Liver (tissue), 8 donors: ENCODE measurements at regions not wholly inside any gene's neighbourhood (a gene's known extent, or its start where the extent isn't known, plus 50 kb on each side); places are given as distances from the start of the nearest gene placed in this dataset.

Source experiments
- DNase-seq: peaks from one replicate; pipeline ENCODE4 v3.0.0-alpha.2; 2017; ENCODE audit warnings: low spot score
- H3K27ac ChIP-seq, 2 donors: one replicate each; pipeline ENCODE4 v1.7.0; 2013; ENCODE audit warnings: inconsistent platforms in 2 of 2, low read length in 2 of 2, control low read depth in 1 of 2, low read depth in 1 of 2, mild to moderate bottlenecking in 1 of 2
- H3K27me3 ChIP-seq, 4 donors: one replicate each; pipeline versions ENCODE4 v1.6.1 to v1.7.0; 2013; ENCODE audit warnings: low read length in 3 of 4, inconsistent platforms in 1 of 4, mild to moderate bottlenecking in 1 of 4, moderate library complexity in 1 of 4; ENCODE audit not compliant: control insufficient read depth in 4 of 4, insufficient read depth in 4 of 4
- H3K36me3 ChIP-seq, 4 donors: one replicate each; pipeline versions ENCODE4 v1.6.1 to v1.7.0; 2013; ENCODE audit warnings: low read length in 3 of 4, mild to moderate bottlenecking in 3 of 4, low read depth in 1 of 4, moderate library complexity in 1 of 4; ENCODE audit not compliant: control insufficient read depth in 4 of 4, insufficient read depth in 3 of 4
- H3K4me1 ChIP-seq, 4 donors: one replicate each; pipeline versions ENCODE4 v1.6.1 to v1.7.0; 2013; ENCODE audit warnings: low read length in 3 of 4, mild to moderate bottlenecking in 3 of 4, moderate library complexity in 1 of 4; ENCODE audit not compliant: control insufficient read depth in 4 of 4, insufficient read depth in 4 of 4
- H3K4me3 ChIP-seq, 3 donors: one replicate each; pipeline versions ENCODE4 v1.6.1 to v1.7.0; 2013; ENCODE audit warnings: low read length in 3 of 3, control low read depth in 1 of 3, low read depth in 1 of 3, mild to moderate bottlenecking in 1 of 3
- H3K9ac ChIP-seq, 2 donors: one replicate each; pipeline ENCODE4 v1.7.0; 2013; ENCODE audit warnings: low read length in 2 of 2, mild to moderate bottlenecking in 2 of 2, moderate library complexity in 2 of 2, control low read depth in 1 of 2, low read depth in 1 of 2
- H3K9me3 ChIP-seq, 4 donors: one replicate each; pipeline versions ENCODE4 v1.6.1 to v1.7.0; 2013; ENCODE audit warnings: low read length in 3 of 4; ENCODE audit not compliant: control insufficient read depth in 4 of 4
- ATF3 ChIP-seq: IDR thresholded peaks from 2 replicates; pipeline ENCODE4 v1.6.1; 2016; ENCODE audit warnings: antibody characterized with exemption
- CTCF ChIP-seq: fragments of 150-350 bp; IDR thresholded peaks from 2 replicates; pipeline ENCODE4 v1.5.1; 2017; ENCODE audit warnings: improper control_type of control experiment, low read depth, low read length; ENCODE audit not compliant: missing input control
- EGR1 ChIP-seq, 2 donors: IDR thresholded peaks; 2 replicates each; pipeline ENCODE4 v1.6.1; 2016 to 2018; ENCODE audit warnings: antibody characterized with exemption in 2 of 2, low read depth in 2 of 2
- FOXA1 ChIP-seq: IDR thresholded peaks from 2 replicates; pipeline ENCODE4 v1.6.1; 2016; ENCODE audit warnings: antibody characterized with exemption
- GABPA ChIP-seq, 2 donors: IDR thresholded peaks in 1 of 2; conservative IDR thresholded peaks in 1 of 2; 2 replicates each; pipeline ENCODE4 v1.6.1; 2016; ENCODE audit warnings: antibody characterized with exemption in 2 of 2, mild to moderate bottlenecking in 1 of 2, moderate library complexity in 1 of 2
- HNF4A ChIP-seq, 2 donors: conservative IDR thresholded peaks; 2 replicates each; pipeline ENCODE4 v1.6.1; 2016; ENCODE audit warnings: antibody characterized with exemption in 2 of 2, mild to moderate bottlenecking in 2 of 2
- HNF4G ChIP-seq: IDR thresholded peaks from 2 replicates; pipeline ENCODE4 v1.6.1; 2016; ENCODE audit warnings: antibody characterized with exemption
- JUND ChIP-seq, 2 donors: IDR thresholded peaks; 2 replicates each; pipeline ENCODE4 v1.6.1; 2016; ENCODE audit warnings: antibody characterized with exemption in 2 of 2
- MAX ChIP-seq: IDR thresholded peaks from 2 replicates; pipeline ENCODE4 v1.6.1; 2016; ENCODE audit warnings: antibody characterized with exemption
- NR2F2 ChIP-seq: IDR thresholded peaks from 2 replicates; pipeline ENCODE4 v1.6.1; 2016; ENCODE audit warnings: antibody characterized with exemption
- RAD21 ChIP-seq, 2 donors: IDR thresholded peaks; 2 replicates each; pipeline ENCODE4 v1.6.1; 2016; ENCODE audit warnings: antibody characterized with exemption in 2 of 2, mild to moderate bottlenecking in 2 of 2
- REST ChIP-seq: IDR thresholded peaks from 2 replicates; pipeline ENCODE4 v1.6.1; 2016; ENCODE audit warnings: antibody characterized with exemption, mild to moderate bottlenecking
- RXRA ChIP-seq, 2 donors: IDR thresholded peaks; 2 replicates each; pipeline ENCODE4 v1.6.1; 2017 to 2018; ENCODE audit warnings: antibody characterized with exemption in 2 of 2, mild to moderate bottlenecking in 1 of 2
- SP1 ChIP-seq: IDR thresholded peaks from 2 replicates; pipeline ENCODE4 v1.6.1; 2018; ENCODE audit warnings: antibody characterized with exemption, mild to moderate bottlenecking
- TAF1 ChIP-seq: conservative IDR thresholded peaks from 2 replicates; pipeline ENCODE4 v1.6.1; 2016; ENCODE audit warnings: antibody characterized with exemption, mild to moderate bottlenecking
- YY1 ChIP-seq: IDR thresholded peaks from 2 replicates; pipeline ENCODE4 v1.6.1; 2016; ENCODE audit warnings: antibody characterized with exemption, mild to moderate bottlenecking
- ZBTB33 ChIP-seq: IDR thresholded peaks from 2 replicates; pipeline ENCODE4 v1.6.1; 2016; ENCODE audit warnings: antibody characterized with exemption
- WGBS: extraction: QIAGEN DNeasy Blood & Tissue Kit; methylation state at CpG from one replicate; pipeline ENCODE4 v1.1.7; 2013; 5-methylcytosine and 5-hydroxymethylcytosine counted together
- donor health status: healthy.
- donor health status: healthy.
- donor health status: healthy.
- donor health status: healthy.
- donor health status: healthy.

- DNase-seq: no peak
- WGBS: 85% methylated on average over 9 of the region's 9 CpGs
- no peak overlapping the region for H3K27ac ChIP-seq
- H3K9ac ChIP-seq: no peak overlapping the region
- TF ChIP-seq HNF4A (conservative IDR thresholded peaks at IDR 0.05) (no peak), RXRA (IDR thresholded peaks at IDR 0.05) (no peak), ZBTB33 (no peak), HNF4G (no peak), YY1 (no peak), MAX (no peak), CTCF (no peak), NR2F2 (no peak), FOXA1 (no peak), JUND (IDR thresholded peaks at IDR 0.05) (no peak), ATF3 (no peak), GABPA (IDR thresholded peaks at IDR 0.05 in 1 of 2, conservative IDR thresholded peaks at IDR 0.05 in 1 of 2) (no peak), EGR1 (IDR thresholded peaks at IDR 0.05; ENCODE audit: low read depth in 2 of 2) (no peak), SP1 (no peak)
- H3K9me3 ChIP-seq: no peaks in the 10 kb centered on the region
- H3K4me1 ChIP-seq: no peaks in the 10 kb centered on the region
- no peak overlapping the region for H3K4me3 ChIP-seq
- H3K36me3 ChIP-seq: no peaks in the 10 kb centered on the region
- H3K27me3 ChIP-seq: no peaks in the 10 kb centered on the region
These were observed 227.3 kb downstream of the HS3ST3A1 start for GRCh38 chr17:13374203-13375143.

GRCh38 chr17:13372432-13372831 lies 229.3 kb downstream of the HS3ST3A1 start:
- TF ChIP-seq MAX: no peak
- no peak for TF ChIP-seq RAD21 (IDR thresholded peaks at IDR 0.05)
- TF ChIP-seq EGR1 (IDR thresholded peaks at IDR 0.05; ENCODE audit: low read depth in 2 of 2): no peak
- TF ChIP-seq CTCF: no peak
- no peak for TF ChIP-seq JUND (IDR thresholded peaks at IDR 0.05)
- TF ChIP-seq ATF3: no peak
- no peak for TF ChIP-seq NR2F2
- TF ChIP-seq HNF4G: no peak
- no peak for TF ChIP-seq TAF1
- TF ChIP-seq REST: no peak
- TF ChIP-seq SP1: no peak
- H3K27me3 ChIP-seq: no peaks in the 10 kb centered on the region
- no peaks in the 10 kb centered on the region for H3K36me3 ChIP-seq
- no peaks in the 10 kb centered on the region for H3K4me1 ChIP-seq
- DNase-seq: no peak
- no peak overlapping the region for H3K9ac ChIP-seq
- 82% methylated on average over 4 of the region's 4 CpGs for WGBS
- no peaks in the 10 kb centered on the region for H3K9me3 ChIP-seq
- H3K4me3 ChIP-seq: no peak overlapping the region
- no peak overlapping the region for H3K27ac ChIP-seq
